ENCODE measurements at regions not wholly inside any gene's neighbourhood (a gene's known extent, or its start where the extent isn't known, plus 50 kb on each side); places are given as distances from the start of the nearest gene placed in this dataset.

DNA sequence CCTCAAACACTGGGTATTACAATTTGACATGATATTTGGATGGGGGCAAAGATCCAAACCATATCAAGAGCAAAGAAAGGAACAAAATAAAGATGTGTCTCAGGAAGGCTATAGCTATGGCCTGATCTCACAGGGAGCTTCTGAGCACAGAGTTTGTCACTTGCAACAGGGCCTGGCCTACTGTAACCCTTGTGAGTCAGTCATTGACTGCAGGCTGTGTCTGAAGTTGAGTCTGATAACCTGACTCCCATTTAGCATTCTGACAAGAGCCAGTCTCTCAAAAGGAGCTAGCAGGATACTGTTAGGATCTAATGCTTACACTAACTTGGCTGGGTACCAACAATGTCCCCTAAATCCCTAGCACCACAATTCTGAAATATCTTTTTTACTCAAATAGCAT, 612.5 kb upstream of the TECRL start:
- TF ChIP-seq, protein P1, sequence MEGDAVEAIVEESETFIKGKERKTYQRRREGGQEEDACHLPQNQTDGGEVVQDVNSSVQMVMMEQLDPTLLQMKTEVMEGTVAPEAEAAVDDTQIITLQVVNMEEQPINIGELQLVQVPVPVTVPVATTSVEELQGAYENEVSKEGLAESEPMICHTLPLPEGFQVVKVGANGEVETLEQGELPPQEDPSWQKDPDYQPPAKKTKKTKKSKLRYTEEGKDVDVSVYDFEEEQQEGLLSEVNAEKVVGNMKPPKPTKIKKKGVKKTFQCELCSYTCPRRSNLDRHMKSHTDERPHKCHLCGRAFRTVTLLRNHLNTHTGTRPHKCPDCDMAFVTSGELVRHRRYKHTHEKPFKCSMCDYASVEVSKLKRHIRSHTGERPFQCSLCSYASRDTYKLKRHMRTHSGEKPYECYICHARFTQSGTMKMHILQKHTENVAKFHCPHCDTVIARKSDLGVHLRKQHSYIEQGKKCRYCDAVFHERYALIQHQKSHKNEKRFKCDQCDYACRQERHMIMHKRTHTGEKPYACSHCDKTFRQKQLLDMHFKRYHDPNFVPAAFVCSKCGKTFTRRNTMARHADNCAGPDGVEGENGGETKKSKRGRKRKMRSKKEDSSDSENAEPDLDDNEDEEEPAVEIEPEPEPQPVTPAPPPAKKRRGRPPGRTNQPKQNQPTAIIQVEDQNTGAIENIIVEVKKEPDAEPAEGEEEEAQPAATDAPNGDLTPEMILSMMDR (IDR thresholded peaks at IDR 0.05) = no peak
- TF ChIP-seq, protein P2, sequence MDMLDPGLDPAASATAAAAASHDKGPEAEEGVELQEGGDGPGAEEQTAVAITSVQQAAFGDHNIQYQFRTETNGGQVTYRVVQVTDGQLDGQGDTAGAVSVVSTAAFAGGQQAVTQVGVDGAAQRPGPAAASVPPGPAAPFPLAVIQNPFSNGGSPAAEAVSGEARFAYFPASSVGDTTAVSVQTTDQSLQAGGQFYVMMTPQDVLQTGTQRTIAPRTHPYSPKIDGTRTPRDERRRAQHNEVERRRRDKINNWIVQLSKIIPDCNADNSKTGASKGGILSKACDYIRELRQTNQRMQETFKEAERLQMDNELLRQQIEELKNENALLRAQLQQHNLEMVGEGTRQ (CRISPR knock-in tag; IDR thresholded peaks at IDR 0.05) = no peak
- TF ChIP-seq NFYB (CRISPR knock-in tag; conservative IDR thresholded peaks at IDR 0.05; ENCODE audit: low read depth) (no peak), JUN (CRISPR knock-in tag; IDR thresholded peaks at IDR 0.05) (no peak), NR2C2 (CRISPR knock-in tag; IDR thresholded peaks at IDR 0.05) (no peak), FOXP1 (CRISPR knock-in tag; IDR thresholded peaks at IDR 0.05; ENCODE audit: borderline replicate concordance) (no peak), SP1 (CRISPR knock-in tag; conservative IDR thresholded peaks at IDR 0.05) (no peak), FOXJ3 (CRISPR knock-in tag; IDR thresholded peaks at IDR 0.05; ENCODE audit: borderline replicate concordance) (no peak), TEAD4 (CRISPR knock-in tag; IDR thresholded peaks at IDR 0.05) (no peak), ZBTB21 (CRISPR knock-in tag; IDR thresholded peaks at IDR 0.05; ENCODE audit: borderline replicate concordance) (no peak)
- TF ChIP-seq, protein P3, sequence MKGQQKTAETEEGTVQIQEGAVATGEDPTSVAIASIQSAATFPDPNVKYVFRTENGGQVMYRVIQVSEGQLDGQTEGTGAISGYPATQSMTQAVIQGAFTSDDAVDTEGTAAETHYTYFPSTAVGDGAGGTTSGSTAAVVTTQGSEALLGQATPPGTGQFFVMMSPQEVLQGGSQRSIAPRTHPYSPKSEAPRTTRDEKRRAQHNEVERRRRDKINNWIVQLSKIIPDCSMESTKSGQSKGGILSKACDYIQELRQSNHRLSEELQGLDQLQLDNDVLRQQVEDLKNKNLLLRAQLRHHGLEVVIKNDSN (CRISPR knock-in tag; IDR thresholded peaks at IDR 0.05) = no peak
- TF ChIP-seq, protein P4, sequence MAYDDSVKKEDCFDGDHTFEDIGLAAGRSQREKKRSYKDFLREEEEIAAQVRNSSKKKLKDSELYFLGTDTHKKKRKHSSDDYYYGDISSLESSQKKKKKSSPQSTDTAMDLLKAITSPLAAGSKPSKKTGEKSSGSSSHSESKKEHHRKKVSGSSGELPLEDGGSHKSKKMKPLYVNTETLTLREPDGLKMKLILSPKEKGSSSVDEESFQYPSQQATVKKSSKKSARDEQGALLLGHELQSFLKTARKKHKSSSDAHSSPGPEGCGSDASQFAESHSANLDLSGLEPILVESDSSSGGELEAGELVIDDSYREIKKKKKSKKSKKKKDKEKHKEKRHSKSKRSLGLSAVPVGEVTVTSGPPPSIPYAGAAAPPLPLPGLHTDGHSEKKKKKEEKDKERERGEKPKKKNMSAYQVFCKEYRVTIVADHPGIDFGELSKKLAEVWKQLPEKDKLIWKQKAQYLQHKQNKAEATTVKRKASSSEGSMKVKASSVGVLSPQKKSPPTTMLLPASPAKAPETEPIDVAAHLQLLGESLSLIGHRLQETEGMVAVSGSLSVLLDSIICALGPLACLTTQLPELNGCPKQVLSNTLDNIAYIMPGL (CRISPR knock-in tag; IDR thresholded peaks at IDR 0.05) = no peak
- TF ChIP-seq, protein P5, sequence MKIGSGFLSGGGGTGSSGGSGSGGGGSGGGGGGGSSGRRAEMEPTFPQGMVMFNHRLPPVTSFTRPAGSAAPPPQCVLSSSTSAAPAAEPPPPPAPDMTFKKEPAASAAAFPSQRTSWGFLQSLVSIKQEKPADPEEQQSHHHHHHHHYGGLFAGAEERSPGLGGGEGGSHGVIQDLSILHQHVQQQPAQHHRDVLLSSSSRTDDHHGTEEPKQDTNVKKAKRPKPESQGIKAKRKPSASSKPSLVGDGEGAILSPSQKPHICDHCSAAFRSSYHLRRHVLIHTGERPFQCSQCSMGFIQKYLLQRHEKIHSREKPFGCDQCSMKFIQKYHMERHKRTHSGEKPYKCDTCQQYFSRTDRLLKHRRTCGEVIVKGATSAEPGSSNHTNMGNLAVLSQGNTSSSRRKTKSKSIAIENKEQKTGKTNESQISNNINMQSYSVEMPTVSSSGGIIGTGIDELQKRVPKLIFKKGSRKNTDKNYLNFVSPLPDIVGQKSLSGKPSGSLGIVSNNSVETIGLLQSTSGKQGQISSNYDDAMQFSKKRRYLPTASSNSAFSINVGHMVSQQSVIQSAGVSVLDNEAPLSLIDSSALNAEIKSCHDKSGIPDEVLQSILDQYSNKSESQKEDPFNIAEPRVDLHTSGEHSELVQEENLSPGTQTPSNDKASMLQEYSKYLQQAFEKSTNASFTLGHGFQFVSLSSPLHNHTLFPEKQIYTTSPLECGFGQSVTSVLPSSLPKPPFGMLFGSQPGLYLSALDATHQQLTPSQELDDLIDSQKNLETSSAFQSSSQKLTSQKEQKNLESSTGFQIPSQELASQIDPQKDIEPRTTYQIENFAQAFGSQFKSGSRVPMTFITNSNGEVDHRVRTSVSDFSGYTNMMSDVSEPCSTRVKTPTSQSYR (CRISPR knock-in tag; IDR thresholded peaks at IDR 0.05) = no peak
- TF ChIP-seq, protein P6, sequence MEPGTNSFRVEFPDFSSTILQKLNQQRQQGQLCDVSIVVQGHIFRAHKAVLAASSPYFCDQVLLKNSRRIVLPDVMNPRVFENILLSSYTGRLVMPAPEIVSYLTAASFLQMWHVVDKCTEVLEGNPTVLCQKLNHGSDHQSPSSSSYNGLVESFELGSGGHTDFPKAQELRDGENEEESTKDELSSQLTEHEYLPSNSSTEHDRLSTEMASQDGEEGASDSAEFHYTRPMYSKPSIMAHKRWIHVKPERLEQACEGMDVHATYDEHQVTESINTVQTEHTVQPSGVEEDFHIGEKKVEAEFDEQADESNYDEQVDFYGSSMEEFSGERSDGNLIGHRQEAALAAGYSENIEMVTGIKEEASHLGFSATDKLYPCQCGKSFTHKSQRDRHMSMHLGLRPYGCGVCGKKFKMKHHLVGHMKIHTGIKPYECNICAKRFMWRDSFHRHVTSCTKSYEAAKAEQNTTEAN (CRISPR knock-in tag; IDR thresholded peaks at IDR 0.05) = no peak
